ENCODE measurements at regions not wholly inside any gene's neighbourhood (a gene's known extent, or its start where the extent isn't known, plus 50 kb on each side); places are given as distances from the start of the nearest gene placed in this dataset.

DNA sequence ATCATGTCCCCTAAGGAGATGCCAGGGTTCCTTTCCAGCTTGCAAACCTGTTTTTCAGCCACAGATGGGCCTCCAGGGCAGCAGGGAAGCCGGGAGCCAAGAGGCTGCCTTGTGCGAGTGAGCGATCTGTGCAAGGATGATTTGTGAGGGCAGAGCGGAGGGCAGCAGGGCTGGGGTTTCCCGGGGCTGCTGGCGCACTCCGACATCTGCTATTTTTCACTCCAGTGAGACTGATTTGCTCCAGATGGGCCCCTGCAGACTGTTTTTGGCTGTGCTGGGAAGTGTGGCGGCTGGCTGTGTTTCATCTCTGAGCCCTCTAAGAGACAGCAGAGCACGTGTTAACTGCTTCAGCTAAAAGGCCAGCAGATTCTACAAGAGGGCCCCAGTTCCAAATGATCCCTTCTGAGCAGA, 466.2 kb downstream of the TYW1 start:
- Histone ChIP-seq H3K27ac (no peak overlapping the region), H3K4me1 (ENCODE audit: control insufficient read depth in 1 of 2, low read depth in 2 of 2) (peaks cover 4 to 11% of the 10 kb centered on the region in 2 donors), H3K9me3 (peaks cover 4% of the 10 kb centered on the region), H3K36me3 (no peaks in the 10 kb centered on the region), H3K27me3 (replicated peaks; ENCODE audit: insufficient read depth) (no peaks in the 10 kb centered on the region), H3K4me3 (no peak overlapping the region)
- no peak for ATAC-seq (ENCODE audit: insufficient number of reproducible peaks, low FRiP score, low read depth)
- TF ChIP-seq, protein P1, sequence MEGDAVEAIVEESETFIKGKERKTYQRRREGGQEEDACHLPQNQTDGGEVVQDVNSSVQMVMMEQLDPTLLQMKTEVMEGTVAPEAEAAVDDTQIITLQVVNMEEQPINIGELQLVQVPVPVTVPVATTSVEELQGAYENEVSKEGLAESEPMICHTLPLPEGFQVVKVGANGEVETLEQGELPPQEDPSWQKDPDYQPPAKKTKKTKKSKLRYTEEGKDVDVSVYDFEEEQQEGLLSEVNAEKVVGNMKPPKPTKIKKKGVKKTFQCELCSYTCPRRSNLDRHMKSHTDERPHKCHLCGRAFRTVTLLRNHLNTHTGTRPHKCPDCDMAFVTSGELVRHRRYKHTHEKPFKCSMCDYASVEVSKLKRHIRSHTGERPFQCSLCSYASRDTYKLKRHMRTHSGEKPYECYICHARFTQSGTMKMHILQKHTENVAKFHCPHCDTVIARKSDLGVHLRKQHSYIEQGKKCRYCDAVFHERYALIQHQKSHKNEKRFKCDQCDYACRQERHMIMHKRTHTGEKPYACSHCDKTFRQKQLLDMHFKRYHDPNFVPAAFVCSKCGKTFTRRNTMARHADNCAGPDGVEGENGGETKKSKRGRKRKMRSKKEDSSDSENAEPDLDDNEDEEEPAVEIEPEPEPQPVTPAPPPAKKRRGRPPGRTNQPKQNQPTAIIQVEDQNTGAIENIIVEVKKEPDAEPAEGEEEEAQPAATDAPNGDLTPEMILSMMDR (IDR thresholded peaks at IDR 0.05): no peak
- DNase-seq (ENCODE audit: low spot score): no peak

DNA sequence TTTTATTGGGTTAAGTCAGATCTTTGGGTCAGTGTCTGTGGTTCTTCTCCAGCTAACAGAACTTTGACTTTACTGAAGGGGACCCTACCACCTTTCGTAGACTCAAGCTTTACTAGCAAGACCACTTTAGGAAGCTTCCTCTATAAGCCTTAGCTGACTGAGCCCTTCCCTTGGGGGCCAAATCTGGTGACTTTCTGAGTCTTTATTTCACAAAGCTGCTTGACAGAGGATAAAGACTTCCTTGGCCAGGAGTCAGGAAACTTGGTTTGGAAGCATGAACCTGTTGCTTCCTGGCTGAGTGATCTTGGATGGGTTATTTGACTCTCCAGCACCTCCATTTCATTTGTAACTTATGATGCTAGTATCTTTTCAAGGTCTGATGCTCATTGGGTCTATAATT, 466.7 kb downstream of the TYW1 start:
- TF ChIP-seq, protein P1 (IDR thresholded peaks at IDR 0.05): no peak
- no peak for ATAC-seq (ENCODE audit: insufficient number of reproducible peaks, low FRiP score, low read depth)
- Histone ChIP-seq H3K36me3 (no peaks in the 10 kb centered on the region), H3K4me3 (no peak overlapping the region), H3K9me3 (peaks cover 4% of the 10 kb centered on the region), H3K27me3 (replicated peaks; ENCODE audit: insufficient read depth) (no peaks in the 10 kb centered on the region), H3K4me1 (ENCODE audit: control insufficient read depth in 1 of 2, low read depth in 2 of 2) (peaks cover 4 to 11% of the 10 kb centered on the region in 2 donors), H3K27ac (no peak overlapping the region)
- DNase-seq (ENCODE audit: low spot score): no peak

DNA sequence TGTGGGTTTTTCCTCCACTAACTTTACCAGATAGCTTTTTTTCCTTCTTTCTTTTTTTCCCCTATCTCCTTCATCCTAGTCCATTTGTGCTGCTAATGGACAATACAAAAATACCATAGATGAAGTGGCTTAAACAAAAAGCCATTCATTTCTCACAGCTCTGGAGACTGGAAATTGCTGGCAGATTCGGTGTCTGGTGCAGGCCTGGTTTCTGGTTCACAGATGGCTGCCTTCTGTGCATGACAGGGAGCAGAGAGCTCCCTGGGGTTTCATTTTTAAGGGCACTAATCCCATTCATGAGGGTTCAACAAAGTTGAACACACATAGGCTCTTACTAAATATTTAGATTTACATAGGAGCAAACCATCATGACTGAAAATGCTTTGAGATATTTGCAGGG, 467.4 kb downstream of the TYW1 start:
- no peaks in the 10 kb centered on the region for H3K36me3 ChIP-seq
- H3K27ac ChIP-seq: no peak overlapping the region
- TF ChIP-seq, protein P1 (IDR thresholded peaks at IDR 0.05): no peak
- peaks cover 4 to 11% of the 10 kb centered on the region in 2 donors for H3K4me1 ChIP-seq (ENCODE audit: control insufficient read depth in 1 of 2, low read depth in 2 of 2)
- DNase-seq (ENCODE audit: low spot score) (no peak), ATAC-seq (ENCODE audit: insufficient number of reproducible peaks, low FRiP score, low read depth) (no peak)
- H3K27me3 ChIP-seq (replicated peaks; ENCODE audit: insufficient read depth): no peaks in the 10 kb centered on the region
- H3K4me3 ChIP-seq: no peak overlapping the region
- H3K9me3 ChIP-seq: peaks cover 4% of the 10 kb centered on the region

DNA sequence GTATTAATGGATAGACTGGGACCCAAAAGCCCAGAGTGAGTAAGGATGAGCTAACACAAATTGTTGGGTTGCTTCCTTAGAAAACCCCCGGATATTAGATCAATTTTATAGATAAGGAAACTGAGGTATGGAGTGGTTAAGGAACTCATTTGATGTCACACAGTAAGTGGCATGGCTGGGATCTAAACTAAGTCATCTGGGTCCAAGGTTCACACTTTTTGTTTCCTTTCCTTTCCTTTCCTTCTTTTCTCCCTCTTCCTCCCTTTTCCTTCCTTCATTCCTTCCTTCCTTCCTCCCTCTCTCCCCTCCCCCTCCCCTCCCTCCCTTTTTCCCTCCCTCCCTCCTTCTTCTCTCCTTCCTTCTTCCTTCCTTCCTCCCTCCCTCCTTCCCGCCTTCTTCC, 469.5 kb downstream of the TYW1 start:
- ATAC-seq (ENCODE audit: insufficient number of reproducible peaks, low FRiP score, low read depth) (no peak), DNase-seq (ENCODE audit: low spot score) (no peak)
- Histone ChIP-seq H3K4me1 (ENCODE audit: control insufficient read depth in 1 of 2, low read depth in 2 of 2) (peaks cover 4 to 27% of the 10 kb centered on the region in 2 donors), H3K9me3 (peaks cover 4% of the 10 kb centered on the region), H3K36me3 (no peaks in the 10 kb centered on the region), H3K27me3 (replicated peaks; ENCODE audit: insufficient read depth) (no peaks in the 10 kb centered on the region), H3K4me3 (no peak overlapping the region), H3K27ac (no peak overlapping the region)
- TF ChIP-seq, protein P1 (IDR thresholded peaks at IDR 0.05): no peak

DNA sequence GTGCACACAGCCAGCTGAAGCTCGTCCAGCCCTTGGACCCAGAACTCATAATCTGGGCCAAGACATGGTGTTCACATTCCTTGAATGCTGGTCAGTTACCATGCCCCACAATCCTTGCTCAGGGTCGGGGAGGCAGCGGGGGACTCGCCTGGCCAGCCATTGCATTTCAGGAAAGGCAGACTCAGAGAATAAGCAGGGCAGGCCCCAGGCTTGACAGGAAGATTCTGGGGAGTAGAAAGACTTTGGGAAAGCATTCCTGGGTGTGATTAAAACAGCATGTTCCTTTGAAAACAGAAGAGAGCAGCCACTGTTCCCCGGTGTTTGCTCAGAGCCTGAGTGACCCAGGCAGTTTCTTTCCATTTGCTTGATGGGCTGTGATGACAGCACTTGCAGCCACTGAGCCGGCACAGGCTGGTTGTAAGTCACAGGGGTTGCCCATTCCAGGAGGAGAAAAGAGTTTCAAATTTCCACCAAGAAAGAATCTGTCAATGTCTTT, 473.7 kb downstream of the TYW1 start:
- Histone ChIP-seq H3K36me3 (no peaks in the 10 kb centered on the region), H3K27me3 (replicated peaks; ENCODE audit: insufficient read depth) (no peaks in the 10 kb centered on the region), H3K4me3 (peak overlapping the region; percentile 44), H3K27ac (peak overlapping the region; percentile 53 to 56), H3K4me1 (ENCODE audit: control insufficient read depth in 1 of 2, low read depth in 2 of 2) (peaks cover 0 to 16% of the 10 kb centered on the region in 2 donors), H3K9me3 (no peaks in the 10 kb centered on the region)
- ATAC-seq (ENCODE audit: insufficient number of reproducible peaks, low FRiP score, low read depth) (peak; percentile 30), DNase-seq (ENCODE audit: low spot score) (no peak)
- TF ChIP-seq, protein P1 (IDR thresholded peaks at IDR 0.05): no peak
